Skeletal muscle cell (primary cell): ENCODE measurements at regions not wholly inside any gene's neighbourhood (a gene's known extent, or its start where the extent isn't known, plus 50 kb on each side); places are given as distances from the start of the nearest gene placed in this dataset.

Experiments used
- DNase-seq: peaks from one replicate; pipeline ENCODE4 v3.0.0-alpha.2; 2010; ENCODE audit warnings: low read depth
- H3K4me3 ChIP-seq: 2 replicates; pipeline ENCODE4 v1.5.1; 2011; ENCODE audit warnings: low read depth, mild to moderate bottlenecking, control low read depth, low read length, moderate library complexity

DNA sequence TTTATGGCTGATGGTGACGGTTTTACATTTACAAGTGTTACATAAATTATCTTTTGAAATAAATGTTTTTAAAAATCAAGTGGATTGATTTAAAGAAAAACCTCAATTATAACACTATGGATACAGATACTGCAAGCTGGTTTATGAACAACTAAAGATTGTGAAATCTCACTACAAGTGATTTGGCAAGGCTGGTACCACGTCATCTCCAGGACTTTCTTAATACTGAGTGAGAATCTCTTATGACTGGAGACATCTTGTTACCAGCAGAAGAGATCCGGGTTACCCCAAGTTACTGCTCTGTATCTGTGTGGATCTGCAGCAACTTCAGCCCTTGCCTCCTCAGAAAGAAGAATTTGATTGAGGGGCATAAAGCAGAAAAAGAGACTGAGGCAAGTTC, 452.9 kb downstream of the MN1 start:
- DNase-seq = no peak
- H3K4me3 ChIP-seq = no peak overlapping the region

DNA sequence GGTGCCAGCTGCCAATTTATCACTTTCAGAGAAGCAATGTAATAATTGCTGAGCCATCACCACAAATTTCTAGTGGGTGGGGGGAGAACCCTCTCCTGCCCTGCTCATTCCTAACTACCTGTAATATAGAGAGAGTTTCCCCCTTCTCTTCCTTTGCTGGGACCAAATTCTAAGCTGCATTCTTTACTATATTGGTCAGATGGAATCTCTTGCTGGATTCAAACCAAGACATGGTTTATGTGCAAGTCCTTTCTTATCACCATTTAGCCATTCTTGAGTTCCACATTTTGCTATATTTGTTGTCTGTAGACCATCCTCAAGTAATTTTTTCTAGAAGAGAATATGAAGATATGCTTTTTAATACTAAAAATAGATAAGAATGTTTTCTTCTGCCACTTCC, 452.1 kb downstream of the MN1 start:
- H3K4me3 ChIP-seq = no peak overlapping the region
- no peak for DNase-seq

DNA sequence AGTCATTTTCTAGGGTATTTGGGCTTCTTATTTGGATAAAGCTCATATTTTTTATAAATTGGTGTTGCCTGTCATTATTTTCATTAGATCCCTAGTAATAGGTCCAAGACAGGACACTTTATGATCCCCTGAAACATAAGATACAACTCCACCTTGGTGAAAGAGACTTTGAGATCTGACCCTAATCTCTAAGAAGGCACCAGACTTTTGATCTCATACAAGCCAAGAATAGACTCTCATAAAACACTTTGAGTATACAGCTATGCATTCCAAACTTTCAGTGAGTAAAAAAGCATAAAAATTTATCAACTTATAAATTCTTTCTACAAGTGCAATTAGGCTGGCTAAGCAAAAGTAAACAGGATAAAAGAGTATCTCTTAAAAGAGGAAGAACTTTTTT, 451.2 kb downstream of the MN1 start:
- no peak for DNase-seq
- no peak overlapping the region for H3K4me3 ChIP-seq

- no peak overlapping the region for H3K4me3 ChIP-seq
- DNase-seq = no peak
Measured at GRCh38 chr22:27352426-27352825, 449.1 kb downstream of the MN1 start.

- no peak overlapping the region for H3K4me3 ChIP-seq
- no peak for DNase-seq
Measured at GRCh38 chr22:27358096-27358870, 443.3 kb downstream of the MN1 start.

- DNase-seq = no peak
- no peak overlapping the region for H3K4me3 ChIP-seq
Measured at GRCh38 chr22:27370269-27370668, 431.3 kb downstream of the MN1 start.

DNA sequence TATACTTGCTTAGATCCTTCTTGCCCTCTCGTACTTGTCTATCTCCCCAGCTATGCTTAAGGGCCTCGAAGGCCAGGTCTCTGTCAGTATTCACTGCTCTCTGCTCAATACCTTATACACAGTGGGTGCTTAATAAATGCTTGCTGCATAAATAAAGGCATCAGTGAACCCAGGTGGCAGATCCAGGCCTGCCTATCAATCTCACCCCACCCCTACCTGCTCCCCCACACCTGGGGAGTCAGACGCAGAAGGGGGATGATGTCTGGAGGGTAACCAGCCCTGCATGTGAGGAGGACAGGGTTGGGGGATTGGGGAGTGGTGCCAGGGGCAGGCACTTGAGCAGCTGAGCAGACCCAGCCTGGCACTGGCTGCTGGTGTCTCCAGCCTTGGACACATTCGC, 430.6 kb downstream of the MN1 start:
- no peak overlapping the region for H3K4me3 ChIP-seq

DNA sequence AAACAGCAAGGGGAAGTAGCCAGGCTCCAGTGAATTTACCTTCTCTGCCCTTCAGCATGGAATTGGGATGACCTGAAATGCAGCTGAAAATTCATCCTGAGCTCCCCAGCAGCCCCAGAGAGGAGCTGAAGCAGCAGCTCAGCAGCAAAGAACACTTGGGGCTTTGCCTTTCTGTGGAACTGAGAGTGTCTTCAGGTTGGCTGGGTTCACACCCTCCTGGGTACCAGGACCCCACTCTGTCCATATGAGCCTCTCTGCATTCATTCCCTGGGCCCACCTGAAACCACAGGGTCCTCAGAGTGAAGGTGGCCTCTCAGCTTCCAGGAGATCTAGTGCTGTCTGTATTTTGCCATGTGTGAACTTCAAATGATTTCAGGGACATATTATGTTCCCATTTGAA, 429.2 kb downstream of the MN1 start:
- H3K4me3 ChIP-seq = no peak overlapping the region
- no peak for DNase-seq

More for the DNA sequence above, 430.6 kb downstream of the MN1 start:
- no peak for DNase-seq

GRCh38 chr22:27372969-27373670, 428.4 kb downstream of the MN1 start:
- H3K4me3 ChIP-seq = no peak overlapping the region
- DNase-seq = no peak

DNA sequence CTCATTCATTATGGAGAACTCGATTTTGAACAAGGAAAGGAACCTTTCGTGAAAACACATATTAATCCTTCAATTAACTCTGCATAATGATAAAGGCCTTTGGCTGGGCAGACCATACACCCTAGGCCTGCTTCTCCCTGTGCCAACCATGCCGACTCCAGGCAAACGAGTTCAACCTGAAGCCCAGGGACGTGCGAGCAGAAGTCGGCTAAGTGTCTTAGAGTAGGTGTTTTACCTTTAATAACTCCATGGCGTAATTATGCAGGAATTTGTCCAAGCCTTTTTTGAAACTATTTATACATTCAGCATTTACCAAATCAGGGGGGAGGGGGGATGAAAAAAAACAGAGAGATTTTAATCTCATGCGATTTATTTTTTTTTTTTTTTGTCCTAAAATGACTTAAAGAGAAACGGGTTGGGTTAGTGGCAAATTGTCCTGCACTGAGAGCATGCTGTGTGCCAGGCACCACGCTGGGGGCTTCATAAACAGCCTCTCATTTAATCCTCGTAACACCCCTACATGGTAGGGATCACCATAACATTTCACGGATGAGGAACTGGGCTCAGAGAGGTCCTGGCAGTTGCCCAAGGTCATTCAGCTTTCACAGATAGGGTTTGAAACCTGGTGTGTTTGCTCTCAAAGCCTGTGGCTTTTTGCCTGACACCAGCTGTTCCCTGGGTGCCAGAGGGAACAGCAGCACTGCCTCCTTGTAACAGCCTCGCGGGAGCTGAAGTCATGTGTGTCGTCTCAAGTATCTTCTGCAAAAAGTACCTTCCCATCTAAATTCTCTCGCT, 423.9 kb downstream of the MN1 start:
- peak; percentile 6 for DNase-seq
- H3K4me3 ChIP-seq = no peak overlapping the region

DNA sequence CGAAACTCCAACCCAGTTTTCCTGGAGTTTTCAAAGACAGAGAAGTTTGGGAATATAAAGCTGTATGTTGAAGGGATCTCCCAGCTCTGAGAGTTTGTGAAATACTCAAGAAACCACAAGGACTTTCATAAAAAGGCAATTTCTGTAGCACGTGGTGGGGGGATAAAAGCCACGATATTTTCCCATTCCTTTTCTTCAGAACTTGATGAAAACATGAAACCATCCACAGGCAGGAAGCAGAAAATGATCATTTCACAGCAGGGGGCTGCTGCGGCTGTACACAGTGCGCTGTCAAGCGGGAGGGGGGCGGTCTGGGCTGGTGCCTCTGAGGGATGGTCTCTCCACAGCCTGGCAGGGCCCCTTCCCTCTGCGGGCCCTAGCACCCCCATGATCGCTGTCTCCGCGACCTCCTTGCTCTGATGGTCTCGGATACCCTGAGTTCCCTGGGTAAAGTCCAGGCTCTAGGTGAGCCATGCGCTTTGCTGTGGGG, 423.2 kb downstream of the MN1 start:
- no peak for DNase-seq
- H3K4me3 ChIP-seq = no peak overlapping the region

GRCh38 chr22:27378995-27379394, 422.6 kb downstream of the MN1 start:
- no peak overlapping the region for H3K4me3 ChIP-seq
- no peak for DNase-seq

- H3K4me3 ChIP-seq = no peak overlapping the region
- DNase-seq = no peak
Measured at GRCh38 chr22:27380855-27381254, 420.7 kb downstream of the MN1 start.

DNA sequence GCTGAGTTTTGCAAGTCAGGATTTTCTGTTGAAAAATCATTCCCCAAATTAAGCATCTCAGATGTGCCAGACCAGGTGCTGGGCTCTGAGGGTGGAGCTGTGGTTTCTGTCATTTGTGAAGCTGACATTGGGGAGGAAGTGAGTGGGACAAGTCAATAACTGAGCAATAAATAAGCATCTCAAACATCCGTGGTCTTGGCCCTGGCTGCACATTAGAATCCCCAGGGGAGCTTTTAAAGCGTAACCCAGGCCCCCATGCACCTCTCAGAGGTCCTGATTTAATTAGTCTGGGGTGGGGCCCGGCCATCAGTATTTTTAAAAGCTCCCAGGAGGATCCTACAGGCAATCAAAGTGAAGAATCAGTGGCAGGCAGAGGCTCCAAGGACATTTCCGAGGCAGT, 420.0 kb downstream of the MN1 start:
- no peak overlapping the region for H3K4me3 ChIP-seq
- DNase-seq = no peak

GRCh38 chr22:27381960-27382742, 419.4 kb downstream of the MN1 start:
- no peak overlapping the region for H3K4me3 ChIP-seq
- DNase-seq = no peak

DNA sequence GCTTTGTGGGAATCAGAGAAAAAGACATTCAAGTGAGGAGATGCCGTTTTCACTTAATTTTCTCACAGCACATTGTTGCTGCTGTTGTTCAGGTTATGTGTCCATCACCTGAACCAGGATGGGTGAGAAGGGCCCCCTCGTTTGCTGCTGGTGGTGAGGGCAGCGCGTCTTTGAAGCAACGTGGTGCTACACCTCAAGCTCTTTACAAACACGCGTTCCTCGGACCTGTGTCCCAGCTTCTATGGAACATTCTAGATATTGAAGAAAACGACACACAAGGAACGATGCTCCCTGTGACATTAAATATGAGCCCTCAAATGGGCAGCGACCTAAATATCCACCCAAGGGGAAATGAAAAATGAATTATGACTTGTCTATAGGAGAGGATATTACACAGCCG, 418.6 kb downstream of the MN1 start:
- no peak for DNase-seq
- H3K4me3 ChIP-seq = no peak overlapping the region

DNA sequence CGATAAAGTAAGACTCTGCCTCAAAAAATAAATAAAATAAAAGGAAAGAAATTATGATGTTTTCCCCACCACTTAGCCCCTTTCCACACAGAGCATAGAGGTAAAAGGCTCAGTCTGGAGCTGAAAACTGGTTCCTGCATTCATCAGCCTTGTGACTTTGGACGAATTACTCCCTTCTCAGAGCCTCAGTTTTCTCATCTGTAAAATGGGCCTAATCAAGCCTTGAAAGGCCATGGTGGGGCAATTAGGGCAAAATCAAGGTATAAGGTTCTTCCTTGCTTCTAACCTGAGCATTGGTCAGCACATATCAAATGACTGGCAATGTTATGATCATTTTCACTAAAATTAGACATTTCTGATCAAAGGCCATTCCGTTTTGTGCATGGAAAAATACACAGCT, 417.7 kb downstream of the MN1 start:
- no peak overlapping the region for H3K4me3 ChIP-seq
- DNase-seq = no peak

- no peak for DNase-seq
- H3K4me3 ChIP-seq = no peak overlapping the region
Measured at GRCh38 chr22:27385261-27385998, 416.1 kb downstream of the MN1 start.

- DNase-seq = no peak
Measured at GRCh38 chr22:27386186-27386585, 415.4 kb downstream of the MN1 start.

More at GRCh38 chr22:27386186-27386585, 415.4 kb downstream of the MN1 start:
- no peak overlapping the region for H3K4me3 ChIP-seq
